HepG2 (cell line): ENCODE measurements at regions not wholly inside any gene's neighbourhood (a gene's known extent, or its start where the extent isn't known, plus 50 kb on each side); places are given as distances from the start of the nearest gene placed in this dataset.

Experiments
- ATAC-seq: fragments of 200-7000 bp; cut with Tn5 transposase; 3 replicates; pipeline ENCODE4 v1.9.1; 2020; ENCODE audit warnings: mild to moderate bottlenecking, moderate library complexity
- BruUV-seq: library from RNA; stranded (reverse); fragments of 400-500 nt; replicated peaks from 2 replicates; lab custom pipeline; 2021; lab: Mats Ljungman, UMichigan
- CTCF ChIA-PET: fragments of 300-600 bp; formaldehyde crosslinking; extraction: SDS; loops from one replicate; lab custom pipeline; 2021; ENCODE audit warnings: low total read pairs, inconsistent platforms, low intra/inter-chr PET ratio; lab: Yijun Ruan, JAX
- POLR2A ChIA-PET: fragments of 350-600 bp; sonication (Branson Sonifier 250); formaldehyde crosslinking; loops from one replicate; lab custom pipeline; 2020; ENCODE audit warnings: antibody characterized with exemption, inconsistent platforms; lab: Yijun Ruan, JAX
- DNase-seq: peaks from one replicate; pipeline ENCODE4 v3.0.0-alpha.2; 2015; ENCODE audit warnings: low spot score
- FAIRE-seq: peaks from 3 replicates; lab custom pipeline; 2011; peaks lifted over from hg19 to GRCh38; lab: Jason Lieb, UNC
- H2AFZ ChIP-seq: one replicate; pipeline ENCODE4 v1.6.1; 2011; ENCODE audit warnings: low read length, inconsistent platforms
- H3K27ac ChIP-seq: fragments of 300-600 bp; 3 replicates; pipeline ENCODE4 v1.8.0; 2011; ENCODE audit warnings: mixed run types, mild to moderate bottlenecking, mixed read lengths, low read length, inconsistent platforms; ENCODE audit not compliant: insufficient read depth; ENCODE audit errors: extremely low read length
- H3K27me3 ChIP-seq, 2 experiments: fragments of 200-600 bp in 1 of 2; 2 replicates in 1 of 2; 3 replicates in 1 of 2; pipeline versions ENCODE4 v1.6.0 to v1.8.0; 2011; ENCODE audit warnings: low read length in 2 of 2, mild to moderate bottlenecking in 2 of 2, moderate library complexity in 2 of 2, inconsistent platforms in 1 of 2; ENCODE audit not compliant: insufficient read depth in 2 of 2, control insufficient read depth in 1 of 2
- H3K36me3 ChIP-seq, 2 experiments: fragments of 200-600 bp in 1 of 2; replicated peaks in 1 of 2; 2 replicates in 1 of 2; 3 replicates in 1 of 2; pipeline versions ENCODE4 v1.5.1 to v1.8.0; 2011; ENCODE audit warnings: low read length in 2 of 2, inconsistent platforms in 1 of 2; ENCODE audit not compliant: insufficient read depth in 2 of 2, control insufficient read depth in 1 of 2
- H3K4me1 ChIP-seq: 2 replicates; pipeline ENCODE4 v1.5.1; 2012; ENCODE audit warnings: low read length, inconsistent platforms; ENCODE audit not compliant: insufficient read depth
- H3K4me2 ChIP-seq: 2 replicates; pipeline ENCODE4 v1.6.0; 2011; ENCODE audit warnings: low read depth, low read length, inconsistent platforms
- H3K4me3 ChIP-seq, 3 experiments: fragments of 200-600 bp in 1 of 3; sonication (generic), shearing (Covaris generic) in 1 of 3; replicated peaks in 1 of 3; 2 replicates each; pipeline ENCODE4 v1.5.1; 2011 to 2016; ENCODE audit warnings: low read length in 3 of 3, inconsistent platforms in 2 of 3, low read depth in 2 of 3, mild to moderate bottlenecking in 2 of 3, control low read depth in 1 of 3, mixed read lengths in 1 of 3; ENCODE audit not compliant: insufficient read depth in 1 of 3
- H3K79me2 ChIP-seq: one replicate; pipeline ENCODE4 v1.6.1; 2011; ENCODE audit warnings: low read length, inconsistent platforms; ENCODE audit not compliant: insufficient read depth
- H3K9ac ChIP-seq: 2 replicates; pipeline ENCODE4 v1.6.0; 2011; ENCODE audit warnings: mild to moderate bottlenecking, low read depth, low read length, inconsistent platforms; ENCODE audit not compliant: insufficient read depth
- H3K9me3 ChIP-seq: 2 replicates; pipeline ENCODE4 v1.5.1; 2012; ENCODE audit warnings: mild to moderate bottlenecking, low read length
- H4K20me1 ChIP-seq: 2 replicates; pipeline ENCODE4 v1.6.0; 2011; ENCODE audit warnings: inconsistent platforms, mild to moderate bottlenecking, low read length, moderate library complexity; ENCODE audit not compliant: insufficient read depth
- AKNA ChIP-seq: sonication (generic); formaldehyde crosslinking; IDR thresholded peaks from 2 replicates; pipeline ENCODE4 v1.4.0; 2020; ENCODE audit warnings: missing genetic modification reagents, borderline replicate concordance
- BCL6 ChIP-seq: IDR thresholded peaks from 2 replicates; pipeline ENCODE4 v1.6.1; 2016; ENCODE audit warnings: missing genetic modification reagents, missing compliant biosample characterization
- MED8 ChIP-seq: sonication (generic); formaldehyde crosslinking; IDR thresholded peaks from 2 replicates; pipeline ENCODE4 v1.8.1; 2023; ENCODE audit warnings: mild to moderate bottlenecking, missing genetic modification reagents; ENCODE audit not compliant: insufficient replicate concordance
- POLR2AphosphoS2 ChIP-seq: IDR thresholded peaks from 2 replicates; pipeline ENCODE4 v1.6.1; 2011; ENCODE audit warnings: low read depth, low read length, improper control_type of control experiment
- RELA ChIP-seq: sonication (generic); formaldehyde crosslinking; IDR thresholded peaks from 2 replicates; pipeline ENCODE4 v1.4.0; 2020; ENCODE audit warnings: missing genetic modification reagents
- RFX1 ChIP-seq: fragments of 450-650 bp; IDR thresholded peaks from 2 replicates; pipeline ENCODE4 v1.6.1; 2017
- SAP130 ChIP-seq: IDR thresholded peaks from 2 replicates; pipeline ENCODE4 v1.6.1; 2016; ENCODE audit warnings: low read depth
- SMARCE1 ChIP-seq: fragments of 450-650 bp; IDR thresholded peaks from 2 replicates; pipeline ENCODE4 v1.6.1; 2017; ENCODE audit warnings: borderline replicate concordance
- ZBTB25 ChIP-seq: IDR thresholded peaks from 2 replicates; pipeline ENCODE4 v1.6.1; 2018; ENCODE audit warnings: missing genetic modification reagents
- ZBTB49 ChIP-seq: sonication (generic); formaldehyde crosslinking; IDR thresholded peaks from 2 replicates; pipeline ENCODE4 v1.4.0; 2020; ENCODE audit warnings: missing genetic modification reagents, borderline replicate concordance
- ZC3H13 ChIP-seq: sonication (generic); formaldehyde crosslinking; IDR thresholded peaks from 2 replicates; pipeline ENCODE4 v1.8.1; 2023; ENCODE audit warnings: mild to moderate bottlenecking, missing genetic modification reagents, moderate library complexity
- ZNF513 ChIP-seq: sonication (generic); formaldehyde crosslinking; conservative IDR thresholded peaks from 2 replicates; pipeline ENCODE4 v1.5.0; 2020; ENCODE audit warnings: missing genetic modification reagents
- WGBS: methylation state at CpG from one replicate; pipeline ENCODE4 v1.1.6; 2017; ENCODE audit warnings: low lambda C conversion rate; 5-methylcytosine and 5-hydroxymethylcytosine counted together
- in situ Hi-C: cut with HindIII; loops from 2 replicates; pipeline ENCODE4 v1.10.0; 2017; ENCODE audit warnings: low pct_unique_long_range_greater_than_20kb; ENCODE audit not compliant: extremely low pct_ligation_motif_present
- intact Hi-C: fragments of 100-400 bp; cut with micrococcal nuclease; formaldehyde crosslinking; loops from one replicate; pipeline ENCODE4 v1.10.0; 2022; ENCODE audit not compliant: unreplicated experiment

- BruUV-seq: no TSS peak
- Histone ChIP-seq H3K27me3 (no peaks in the 10 kb centered on the region), H3K36me3 (no peaks in the 10 kb centered on the region), H3K4me1 (no peaks in the 10 kb centered on the region), H3K9ac (no peak overlapping the region), H3K27ac (no peak overlapping the region), H3K9me3 (no peaks in the 10 kb centered on the region; the same call in 1 of the 2 replicates), H3K79me2 (no peaks in the 10 kb centered on the region), H3K4me2 (no peak overlapping the region), H3K4me3 (no peak overlapping the region), H2AFZ (no peak overlapping the region), H4K20me1 (no peaks in the 10 kb centered on the region)
- ChIA-PET CTCF (no interaction called here), POLR2A (no interaction called here)
- DNase-seq (no peak), ATAC-seq (no peak), FAIRE-seq (no peak)
- intact Hi-C loops (no loop called here), in situ Hi-C loops (no loop called here)
- TF ChIP-seq ZNF513: no peak
- no peak for TF ChIP-seq AKNA (CRISPR knock-in tag)
- no peak for TF ChIP-seq RFX1
- TF ChIP-seq ZC3H13 (CRISPR knock-in tag): no peak
- TF ChIP-seq SMARCE1: no peak
- TF ChIP-seq POLR2AphosphoS2: no peak
- no peak for TF ChIP-seq ZBTB25 (CRISPR knock-in tag)
- TF ChIP-seq BCL6 (CRISPR knock-in tag): no peak
- TF ChIP-seq ZBTB49 (CRISPR knock-in tag): no peak
- TF ChIP-seq MED8 (CRISPR knock-in tag): no peak
- no peak for TF ChIP-seq SAP130 (CRISPR knock-in tag)
- TF ChIP-seq RELA (CRISPR knock-in tag): no peak
- 50% methylated on average over 4 of the region's 5 CpGs for WGBS
Measured at GRCh38 chr11:91489989-91490388, 734.6 kb upstream of the FAT3 start.
